ENCODE measurements at regions not wholly inside any gene's neighbourhood (a gene's known extent, or its start where the extent isn't known, plus 50 kb on each side); places are given as distances from the start of the nearest gene placed in this dataset.

DNA sequence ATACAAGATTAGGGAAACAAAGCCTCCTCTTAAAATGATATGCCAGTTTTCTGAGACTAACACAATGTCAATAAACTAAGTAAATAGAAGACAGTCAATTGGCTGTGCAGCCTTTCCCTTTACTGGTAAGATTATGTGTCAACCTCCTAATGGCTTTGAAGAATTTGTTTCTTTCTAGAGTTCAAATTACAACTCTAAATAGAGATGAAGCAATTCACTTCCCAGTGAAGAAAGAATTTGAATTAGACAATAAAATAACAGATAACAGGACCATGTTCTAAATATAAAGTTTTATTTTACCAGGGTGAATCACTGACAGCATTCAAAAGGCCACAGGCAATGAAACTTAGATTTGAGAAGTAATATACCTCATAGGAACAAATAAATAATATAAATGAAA, 680.3 kb downstream of the PLA2G4A start:
- TF ChIP-seq TCF4 (CRISPR knock-in tag; IDR thresholded peaks at IDR 0.05; ENCODE audit: borderline replicate concordance), result no peak
- no peak for TF ChIP-seq SNAI2 (CRISPR knock-in tag; IDR thresholded peaks at IDR 0.05)
- no peak for TF ChIP-seq ZFP30 (CRISPR knock-in tag; IDR thresholded peaks at IDR 0.05)
- no peak for TF ChIP-seq ESRRG (CRISPR knock-in tag; IDR thresholded peaks at IDR 0.05)

Data from SK-N-SH treated with all-trans-retinoic acid at 6 μM for 48 hours (cell line).